Calu3 (cell line): ENCODE measurements at regions not wholly inside any gene's neighbourhood (a gene's known extent, or its start where the extent isn't known, plus 50 kb on each side); places are given as distances from the start of the nearest gene placed in this dataset.

ENCODE experiments used
- BruUV-seq: library from RNA; stranded (reverse); fragments of 400-500 nt; replicated peaks from 2 replicates; lab custom pipeline; 2021; lab: Mats Ljungman, UMichigan
- CTCF ChIA-PET: fragments of 300-600 bp; sonication (Branson Sonifier 250); formaldehyde crosslinking; loops from one replicate; lab custom pipeline; 2022; ENCODE audit warnings: antibody characterized with exemption; lab: Charles Lee
- DNase-seq: peaks from one replicate; pipeline ENCODE4 v3.0.0; 2022
- H3K27ac Mint-ChIP-seq: one replicate; pipeline ENCODE4 v1.8.0; 2022; ENCODE audit warnings: mixed read lengths; ENCODE audit not compliant: unreplicated experiment
- H3K27me3 Mint-ChIP-seq: one replicate; pipeline ENCODE4 v1.8.0; 2022; ENCODE audit warnings: mixed read lengths; ENCODE audit not compliant: unreplicated experiment
- H3K36me3 Mint-ChIP-seq: one replicate; pipeline ENCODE4 v1.8.0; 2022; ENCODE audit warnings: mild to moderate bottlenecking, moderate library complexity, mixed read lengths; ENCODE audit not compliant: insufficient read depth, unreplicated experiment
- H3K4me1 Mint-ChIP-seq: one replicate; pipeline ENCODE4 v1.8.0; 2022; ENCODE audit warnings: mild to moderate bottlenecking, low read depth, mixed read lengths; ENCODE audit not compliant: unreplicated experiment
- H3K4me3 Mint-ChIP-seq: one replicate; pipeline ENCODE4 v1.8.0; 2022; ENCODE audit warnings: mild to moderate bottlenecking, low read depth, moderate library complexity, mixed read lengths; ENCODE audit not compliant: unreplicated experiment
- H3K9me3 Mint-ChIP-seq: one replicate; pipeline ENCODE4 v1.8.0; 2022; ENCODE audit warnings: low read depth, mixed read lengths; ENCODE audit not compliant: unreplicated experiment
- CTCF ChIP-seq: fragments of 200-600 bp; IDR thresholded peaks from one replicate; pipeline ENCODE4 v1.8.0; 2022; ENCODE audit warnings: antibody characterized with exemption; ENCODE audit not compliant: unreplicated experiment
- intact Hi-C: fragments of 100-400 bp; cut with micrococcal nuclease; formaldehyde crosslinking; loops from one replicate; pipeline ENCODE4 v1.10.0; 2022; ENCODE audit not compliant: unreplicated experiment

DNA sequence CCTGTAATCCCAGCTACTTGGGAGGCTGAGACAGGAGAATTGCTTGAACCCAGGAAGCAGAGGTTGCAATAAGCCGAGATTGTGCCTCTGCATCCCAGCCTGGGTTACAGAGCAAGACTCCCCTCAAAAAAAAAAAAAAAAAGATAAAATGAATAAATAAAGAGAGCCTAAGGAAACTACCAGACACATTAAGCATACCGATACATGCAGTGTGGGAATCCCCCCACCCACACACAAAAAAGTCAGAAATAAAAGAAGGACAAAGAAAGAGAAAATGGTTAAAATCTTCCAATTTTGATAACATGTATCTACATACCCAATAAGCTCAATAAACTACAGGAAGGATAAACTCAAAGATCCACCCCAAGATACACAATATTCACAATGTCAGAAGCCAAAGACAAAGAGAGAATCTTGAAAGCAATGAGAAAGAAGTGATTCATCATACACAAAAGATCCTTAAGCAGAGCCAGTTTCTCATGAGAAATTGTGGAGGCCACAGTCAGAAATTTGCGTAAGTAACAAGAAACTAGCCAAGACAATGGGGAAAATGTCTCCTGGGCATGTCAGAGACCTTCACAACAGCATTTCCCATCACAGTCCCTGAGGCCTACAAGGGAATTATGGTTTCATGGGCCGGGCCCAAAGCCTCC lies 1197.0 kb downstream of the AMY1C start:
- Mint-ChIP-seq H3K36me3 (no peaks in the 10 kb centered on the region), H3K27me3 (no peaks in the 10 kb centered on the region), H3K27ac (no peak overlapping the region), H3K4me3 (no peak overlapping the region), H3K9me3 (peaks cover 6% of the 10 kb centered on the region), H3K4me1 (no peaks in the 10 kb centered on the region)
- no peak for DNase-seq
- no TSS peak for BruUV-seq
- CTCF ChIA-PET, result no interaction called here
- no peak for TF ChIP-seq CTCF
- intact Hi-C loops, result no loop called here

DNA sequence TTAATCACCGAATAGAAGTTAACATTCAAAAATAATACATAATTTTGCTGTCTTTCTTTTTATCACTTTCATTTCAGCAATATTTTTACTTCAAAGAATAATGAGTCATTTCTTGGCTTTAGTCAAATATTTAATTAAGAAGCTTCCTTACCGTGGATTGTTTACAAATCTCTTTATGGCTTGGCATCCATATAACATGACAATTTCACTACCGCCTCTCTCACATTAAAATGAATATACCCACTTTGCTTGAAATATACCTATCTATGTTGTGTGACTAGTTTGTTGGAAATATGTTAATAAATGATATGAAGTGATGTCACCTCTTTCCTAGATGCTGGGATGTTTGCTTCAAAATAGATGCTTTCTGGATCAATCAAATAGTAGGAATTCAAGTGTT lies 1203.9 kb downstream of the AMY1C start:
- no TSS peak for BruUV-seq
- Mint-ChIP-seq H3K27ac (no peak overlapping the region), H3K4me3 (no peak overlapping the region), H3K36me3 (no peaks in the 10 kb centered on the region), H3K9me3 (peaks cover 1% of the 10 kb centered on the region), H3K27me3 (no peaks in the 10 kb centered on the region), H3K4me1 (no peaks in the 10 kb centered on the region)
- CTCF ChIA-PET, result no interaction called here
- TF ChIP-seq CTCF, result no peak
- intact Hi-C loops, result no loop called here
- no peak for DNase-seq

GRCh38 chr1:104973516-104973915 lies 1223.8 kb downstream of the AMY1C start:
- no peak for DNase-seq
- Mint-ChIP-seq H3K4me3 (no peak overlapping the region), H3K4me1 (no peaks in the 10 kb centered on the region), H3K36me3 (no peaks in the 10 kb centered on the region), H3K27me3 (no peaks in the 10 kb centered on the region), H3K27ac (no peak overlapping the region), H3K9me3 (peaks cover 7% of the 10 kb centered on the region)
- CTCF ChIA-PET, result no interaction called here
- TF ChIP-seq CTCF, result no peak
- intact Hi-C loops, result no loop called here
- no TSS peak for BruUV-seq

- no peaks in the 10 kb centered on the region for H3K27me3 Mint-ChIP-seq
- H3K4me3 Mint-ChIP-seq, result no peak overlapping the region
- DNase-seq, result no peak
- H3K36me3 Mint-ChIP-seq, result no peaks in the 10 kb centered on the region
- BruUV-seq, result no TSS peak
- TF ChIP-seq CTCF, result no peak
- CTCF ChIA-PET, result no interaction called here
- no peak overlapping the region for H3K27ac Mint-ChIP-seq
- H3K4me1 Mint-ChIP-seq, result no peaks in the 10 kb centered on the region
- peaks cover 2% of the 10 kb centered on the region for H3K9me3 Mint-ChIP-seq
- intact Hi-C loops, result no loop called here
These were observed 1230.0 kb downstream of the AMY1C start for GRCh38 chr1:104979651-104980050.
